ENCODE measurements at regions not wholly inside any gene's neighbourhood (a gene's known extent, or its start where the extent isn't known, plus 50 kb on each side); places are given as distances from the start of the nearest gene placed in this dataset.

DNA sequence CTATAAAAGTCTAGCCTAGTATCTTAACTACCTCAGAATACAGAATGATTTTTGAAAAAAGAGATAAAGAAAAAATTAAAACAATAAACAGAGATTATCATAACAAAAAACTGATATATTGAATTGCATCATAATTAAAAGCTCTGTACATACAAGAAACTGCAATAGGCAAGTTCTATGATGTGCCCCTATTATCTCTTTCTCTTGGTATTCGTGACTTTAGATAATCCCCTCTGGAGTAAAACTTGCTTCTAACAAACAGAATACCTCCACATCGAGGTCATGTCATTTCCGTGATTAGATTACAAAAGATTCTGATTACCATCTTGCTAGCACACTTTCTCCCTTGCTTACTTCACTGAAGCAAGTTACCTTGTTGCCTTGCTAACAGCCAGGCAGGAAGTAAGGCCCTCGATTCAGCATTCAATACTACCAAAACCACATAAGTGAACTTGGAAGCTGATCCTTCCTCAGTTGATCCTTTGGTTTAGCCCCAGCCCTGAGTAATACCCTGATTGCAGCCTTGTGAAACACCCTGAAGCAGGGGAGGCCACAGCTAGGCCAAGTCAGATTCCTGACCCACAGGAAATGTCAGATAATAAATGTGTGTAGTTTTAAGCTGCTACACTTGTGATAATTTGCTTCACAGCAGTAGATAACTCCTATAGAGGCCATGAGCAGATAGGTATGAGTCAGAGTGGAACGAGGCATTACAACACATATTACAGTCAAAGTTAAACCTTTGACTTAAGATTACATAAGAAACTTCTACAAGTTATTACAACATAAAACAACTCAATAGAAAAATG lies 53.7 kb upstream of the TMX4 start:
- peak; percentile 11 for DNase-seq

DNA sequence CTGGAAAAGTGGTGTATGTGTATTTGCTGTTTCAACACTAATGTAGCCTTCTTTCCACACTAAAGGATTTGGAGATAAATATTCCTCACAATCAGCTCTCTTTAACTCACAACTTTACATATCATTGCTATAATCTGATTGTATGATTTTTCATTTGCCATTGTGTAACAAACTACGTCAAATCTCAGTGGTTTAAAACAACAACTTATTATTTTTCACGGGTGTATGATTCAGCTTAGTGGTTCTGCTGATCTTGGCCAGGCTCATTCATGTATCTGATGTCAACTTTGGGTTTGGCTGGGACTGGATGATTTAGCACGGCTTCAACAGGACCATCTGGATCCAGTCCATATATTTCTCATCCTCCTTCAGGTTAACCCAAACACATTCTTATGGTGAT lies 55.4 kb upstream of the TMX4 start:
- DNase-seq, result no peak

DNA sequence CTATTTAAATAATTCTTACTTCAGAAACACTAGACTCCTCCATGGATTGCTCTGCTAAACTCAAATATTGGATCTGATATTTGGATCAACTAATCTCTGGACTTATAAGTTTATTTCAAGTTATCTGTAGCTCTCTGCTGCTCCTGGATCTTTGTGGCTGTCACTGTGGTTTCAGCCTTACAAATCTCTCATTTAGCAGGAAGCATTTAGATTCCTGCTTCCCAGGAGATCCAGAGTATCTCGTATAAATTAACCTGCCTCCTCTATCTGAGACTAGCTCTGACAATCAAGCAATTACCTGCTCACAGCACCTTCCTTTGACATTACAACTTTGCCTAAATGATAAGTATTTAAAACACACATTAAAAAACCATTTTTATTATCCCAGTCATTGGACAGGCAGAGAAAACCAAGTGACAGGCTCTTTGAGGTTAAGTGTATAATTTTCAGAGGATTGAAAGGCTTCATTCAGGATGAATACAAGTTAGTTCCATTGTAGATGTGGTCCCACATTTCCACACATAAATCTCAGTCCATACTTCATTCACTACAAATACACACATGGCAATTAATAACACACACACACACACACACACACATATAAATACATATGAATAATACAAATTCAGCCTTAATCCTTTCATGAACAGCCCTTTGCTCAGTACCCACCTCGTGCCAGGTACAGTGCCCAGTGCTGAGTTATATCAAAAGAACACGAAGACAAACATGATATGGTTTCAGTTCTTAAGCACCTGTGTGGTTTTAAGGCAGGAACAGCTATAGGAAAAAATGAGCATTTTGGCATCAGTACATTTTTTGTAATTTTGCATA lies 55.5 kb upstream of the PLCB1 start:
- no peak for DNase-seq

DNA sequence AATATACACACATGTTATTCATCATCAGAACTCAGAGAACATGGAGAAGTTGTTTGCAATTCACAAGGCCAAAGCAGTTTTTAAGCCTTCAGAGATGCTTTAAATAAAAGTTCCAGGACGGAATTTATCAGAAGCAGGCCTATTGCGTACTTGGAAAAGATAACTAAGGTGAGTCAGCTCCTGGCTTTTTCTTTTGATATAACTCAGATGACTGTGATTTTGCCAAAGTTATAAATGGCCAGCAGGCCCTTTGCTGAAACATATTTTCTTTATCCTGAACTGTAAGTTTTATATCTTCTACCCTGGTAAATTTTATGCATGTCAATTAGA lies 55.0 kb upstream of the PLCB1 start:
- no peak for DNase-seq

DNA sequence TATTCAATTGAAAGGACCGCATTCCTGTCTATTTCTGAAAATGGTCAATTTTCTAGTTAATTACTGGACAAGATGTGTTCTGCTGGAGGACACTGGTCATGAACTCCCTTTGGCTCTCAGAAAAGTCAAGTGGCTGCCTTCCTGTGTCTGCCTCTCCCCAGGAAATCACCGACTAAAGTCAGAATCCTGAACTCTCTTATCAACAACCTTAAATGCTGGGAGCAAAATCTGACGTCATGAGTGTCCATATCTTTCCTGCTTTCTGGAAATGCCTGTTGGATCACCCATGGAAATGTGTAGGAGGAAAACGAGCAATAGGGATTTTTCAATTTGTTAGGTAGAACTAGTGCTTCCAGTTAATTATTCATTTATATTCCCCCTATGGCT lies 53.5 kb upstream of the PLCB1 start:
- no peak for DNase-seq

DNA sequence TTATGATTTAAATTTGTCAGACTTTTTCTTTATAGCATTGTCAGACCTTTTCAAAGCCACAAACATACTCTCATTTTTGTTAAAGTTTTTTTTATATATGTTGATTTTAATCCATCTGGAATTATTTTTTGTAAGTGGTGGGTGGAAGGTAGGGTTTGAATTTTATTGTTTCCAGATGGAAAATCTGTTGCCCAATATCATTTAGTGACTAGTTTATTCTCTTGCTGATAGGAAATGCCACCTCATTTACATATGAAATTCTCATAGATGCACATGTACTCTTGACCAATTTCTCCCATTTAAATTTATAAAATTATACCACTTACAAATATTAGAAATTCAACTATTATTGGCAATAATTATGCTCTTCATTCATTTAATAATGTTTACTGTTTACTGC lies 52.1 kb upstream of the PLCB1 start:
- DNase-seq, result no peak

DNA sequence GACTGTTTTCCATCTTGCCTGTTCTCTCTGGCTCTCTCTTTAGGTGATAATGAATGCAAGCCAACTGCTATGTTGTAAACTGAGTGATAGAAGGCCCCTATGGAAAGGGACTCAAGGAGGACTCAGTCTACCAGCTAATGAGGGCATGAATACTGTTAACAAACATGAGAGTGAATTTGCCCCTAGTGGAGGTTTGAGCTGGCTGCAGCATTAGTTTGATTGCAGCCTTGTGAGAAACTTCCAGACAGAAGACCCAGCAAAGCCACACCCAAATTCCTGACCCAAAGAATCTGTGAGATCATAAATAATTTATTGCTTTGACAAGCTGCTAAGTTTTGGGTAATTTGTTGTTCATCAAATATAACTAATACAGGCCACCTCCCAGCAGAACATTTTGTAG lies 50.0 kb upstream of the PLCB1 start:
- DNase-seq, result no peak

Data from activated CD4-positive, alpha-beta T cell treated with anti-CD3 and anti-CD28 coated beads, Interleukin-10, Interleukin-2, amounts not matched to agents 100 ng/mL and 50 ng/mL, durations not matched to agents 16 hours and 8 hours (primary cell).